GM13977 (cell line): ENCODE measurements at regions not wholly inside any gene's neighbourhood (a gene's known extent, or its start where the extent isn't known, plus 50 kb on each side); places are given as distances from the start of the nearest gene placed in this dataset.
"Not testable (repeated sequence)": the region's sequence is repeated elsewhere in the genome, so short reads cannot be mapped to it uniquely, and the experiment has no call there.

Experiments
- DNase-seq: peaks from one replicate; pipeline ENCODE4 v3.0.0; 2012; ENCODE audit warnings: low spot score
- CTCF ChIP-seq: IDR thresholded peaks from 2 replicates; pipeline ENCODE4 v1.5.1; 2012; ENCODE audit warnings: mild to moderate bottlenecking, control low read depth; ENCODE audit not compliant: insufficient read depth; ENCODE audit errors: extremely low read depth, missing control alignments
- in situ Hi-C: fragments of 300-500 bp; cut with MboI; formaldehyde crosslinking; loops from one replicate; pipeline ENCODE4 v1.12.0; 2022; ENCODE audit warnings: low sequenced_read_pairs, low pct_unique_long_range_greater_than_20kb, mixed read lengths, inconsistent platforms; ENCODE audit not compliant: unreplicated experiment

DNA sequence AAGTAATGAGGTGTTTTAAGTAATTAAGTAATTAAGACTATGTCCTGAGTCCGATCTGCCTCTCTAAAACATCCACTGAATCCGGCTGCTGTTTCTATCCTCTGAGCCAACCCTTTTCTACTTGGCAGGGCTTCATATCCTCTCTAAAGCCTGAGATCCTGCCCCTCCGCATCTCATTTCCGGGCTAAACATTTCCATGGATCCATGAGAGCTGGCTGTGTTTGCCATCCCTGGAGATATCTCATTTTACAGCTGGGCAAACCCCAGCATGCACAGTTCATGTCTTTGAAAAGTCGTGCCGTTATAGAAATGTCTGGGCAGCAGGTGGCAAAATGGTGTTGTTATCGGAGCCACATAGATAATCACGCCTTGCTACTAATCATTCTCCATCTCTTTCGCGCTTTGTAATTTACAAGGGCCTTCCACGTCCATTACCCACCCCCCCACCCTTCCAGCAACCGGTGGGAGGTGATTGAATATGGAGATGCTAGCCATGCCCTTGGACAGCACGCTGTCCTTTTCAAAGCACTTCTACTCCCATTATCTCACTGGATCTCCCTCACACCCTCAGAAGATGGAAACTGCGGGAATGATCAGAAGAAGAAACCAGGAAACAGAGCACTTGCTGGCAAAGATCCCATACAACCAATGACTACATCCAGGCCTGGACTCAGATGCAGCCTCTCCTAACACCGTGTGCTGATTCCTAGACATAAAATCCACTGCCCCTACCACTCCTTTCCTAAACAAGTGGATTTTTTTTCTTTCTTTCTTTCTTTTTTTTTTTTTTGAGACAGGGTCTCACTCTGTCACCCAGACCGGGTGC is 1189.2 kb downstream of the TYW1 start:
- no peak for DNase-seq
- TF ChIP-seq CTCF = no peak
- in situ Hi-C loops = no loop called here

GRCh38 chr7:68187532-68187931 is 1190.9 kb downstream of the TYW1 start:
- no peak for DNase-seq
- TF ChIP-seq CTCF = no peak
- in situ Hi-C loops = no loop called here

- DNase-seq = no peak
- in situ Hi-C loops = no loop called here
- TF ChIP-seq CTCF = no peak
These were observed 1196.3 kb downstream of the TYW1 start for GRCh38 chr7:68192941-68193340.

- in situ Hi-C loops = not testable (repeated sequence)
These were observed 1199.0 kb downstream of the TYW1 start for GRCh38 chr7:68195642-68196041.

GRCh38 chr7:68200051-68200670 is 1203.5 kb downstream of the TYW1 start:
- in situ Hi-C loops = no loop called here
- DNase-seq = no peak

More at GRCh38 chr7:68195642-68196041, 1199.0 kb downstream of the TYW1 start:
- DNase-seq = not testable (repeated sequence)

DNA sequence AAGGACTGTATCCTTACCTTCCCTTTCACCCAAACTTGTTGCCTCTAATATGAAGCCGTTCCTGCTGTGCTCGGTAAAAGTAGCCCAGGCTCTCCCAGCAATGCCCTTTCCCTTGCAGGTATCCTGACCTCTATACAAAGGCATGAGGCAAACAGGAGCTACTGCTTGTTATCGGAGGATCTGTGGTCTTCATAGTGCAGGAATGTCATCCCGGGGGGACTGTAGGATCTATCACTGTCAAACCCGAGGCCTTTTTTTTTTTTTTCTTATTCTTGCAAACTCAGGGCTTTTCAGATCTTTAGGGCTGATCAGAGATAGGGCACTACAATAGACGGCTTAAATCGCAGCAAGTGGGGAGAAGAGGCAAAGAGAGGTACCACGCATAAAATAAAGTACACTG is 1206.6 kb downstream of the TYW1 start:
- no peak for TF ChIP-seq CTCF
- no peak for DNase-seq
- in situ Hi-C loops = no loop called here

More at GRCh38 chr7:68200051-68200670, 1203.5 kb downstream of the TYW1 start:
- TF ChIP-seq CTCF = no peak

DNA sequence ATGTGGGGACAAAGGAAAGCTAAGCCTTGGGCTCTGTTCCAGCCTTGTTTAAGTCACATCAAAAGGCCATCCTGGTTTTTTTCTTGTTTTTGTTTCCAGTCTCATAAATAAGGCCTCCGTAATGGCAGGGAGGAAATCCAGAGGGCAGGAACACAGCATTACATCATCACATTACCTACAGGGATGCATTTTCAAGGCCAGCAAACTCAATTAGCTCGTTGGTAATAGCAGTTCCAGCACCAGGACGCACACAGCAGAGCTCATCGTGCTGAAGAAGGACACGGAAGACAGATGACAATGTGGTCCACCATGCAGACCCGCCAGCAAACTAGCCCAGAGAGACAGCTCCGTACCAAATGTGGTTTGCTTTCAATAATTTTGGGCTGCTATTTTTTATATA is 1209.2 kb downstream of the TYW1 start:
- no peak for TF ChIP-seq CTCF
- in situ Hi-C loops = no loop called here

More for the DNA sequence above, 1209.2 kb downstream of the TYW1 start:
- DNase-seq = no peak
